H1 (cell line): ENCODE measurements at regions not wholly inside any gene's neighbourhood (a gene's known extent, or its start where the extent isn't known, plus 50 kb on each side); places are given as distances from the start of the nearest gene placed in this dataset.

Experiments used
- CBX5 ChIP-seq: fragments of 300-800, 300-1000 bp; sonication (generic); IDR thresholded peaks from 2 replicates; pipeline ENCODE4 v1.7.1; 2016; ENCODE audit warnings: antibody characterized with exemption, low read length, low read depth
- CREB1 ChIP-seq: IDR thresholded peaks from 2 replicates; pipeline ENCODE4 v1.6.1; 2012; ENCODE audit warnings: inconsistent platforms
- CTCF ChIP-seq, 3 experiments: IDR thresholded peaks; 1 replicate in 2 of 3; 2 replicates in 1 of 3; pipeline versions ENCODE4 v1.5.1 to v1.6.1; 2011; ENCODE audit warnings: low read length in 3 of 3, mild to moderate bottlenecking in 3 of 3, inconsistent platforms in 2 of 3, low read depth in 1 of 3, moderate library complexity in 1 of 3; ENCODE audit not compliant: insufficient read depth in 1 of 3; ENCODE audit errors: control extremely low read depth in 1 of 3
- KDM4A ChIP-seq: IDR thresholded peaks from one replicate; pipeline ENCODE4 v1.7.1; 2012; ENCODE audit warnings: low read depth, mild to moderate bottlenecking, moderate library complexity, low read length, inconsistent platforms; ENCODE audit not compliant: severe bottlenecking
- POLR2A ChIP-seq, 2 experiments: IDR thresholded peaks; 1 replicate in 1 of 2; 2 replicates in 1 of 2; pipeline ENCODE4 v1.6.1; 2011; ENCODE audit warnings: low read depth in 2 of 2, low read length in 2 of 2, mild to moderate bottlenecking in 2 of 2; ENCODE audit errors: control extremely low read depth in 1 of 2
- POLR2AphosphoS5 ChIP-seq: IDR thresholded peaks from 2 replicates; pipeline ENCODE4 v1.6.1; 2011; ENCODE audit warnings: low read depth, low read length
- RNF2 ChIP-seq: fragments of 200-900, 300-1000 bp; sonication (generic); IDR thresholded peaks from 2 replicates; pipeline ENCODE4 v1.7.1; 2016; ENCODE audit warnings: borderline replicate concordance, low read depth, mild to moderate bottlenecking, antibody characterized with exemption, low read length; ENCODE audit not compliant: poor library complexity, severe bottlenecking; ENCODE audit errors: missing control alignments
- TCF12 ChIP-seq: IDR thresholded peaks from 2 replicates; pipeline ENCODE4 v1.6.1; 2011; ENCODE audit warnings: low read depth, mild to moderate bottlenecking, low read length
- TF ChIP-seq, protein P1 (sequence below): IDR thresholded peaks from 2 replicates; pipeline ENCODE4 v1.6.1; 2012; ENCODE audit warnings: inconsistent platforms

DNA sequence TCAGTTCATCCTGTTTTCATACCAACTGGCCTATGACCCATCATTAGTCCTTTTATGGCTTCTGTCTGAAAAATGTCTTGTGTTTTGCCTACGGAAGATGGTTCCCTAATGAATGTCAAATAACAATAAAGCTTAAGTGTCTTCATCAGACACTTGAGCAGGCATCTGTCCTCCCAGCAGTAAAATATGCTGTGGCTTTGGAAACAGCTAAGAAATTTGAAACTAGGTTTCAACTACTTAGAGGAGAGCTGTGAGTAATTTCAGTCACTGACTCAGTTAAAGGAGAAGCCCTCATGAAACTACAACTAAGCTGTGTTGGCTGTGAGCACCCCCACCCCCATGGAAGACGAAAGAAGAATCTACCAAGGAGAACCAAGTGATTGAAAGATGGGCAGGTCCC, 409.4 kb upstream of the PPP2R3A start:
- TF ChIP-seq POLR2A (IDR thresholded peaks at IDR 0.05; ENCODE audit: control extremely low read depth in 1 of 2, low read depth in 2 of 2, low read length in 2 of 2) (no peak), CTCF (IDR thresholded peaks at IDR 0.05; ENCODE audit: control extremely low read depth in 1 of 3, insufficient read depth in 1 of 3, low read depth in 1 of 3, low read length in 3 of 3) (no peak), POLR2AphosphoS5 (no peak), CBX5 (no peak), RNF2 (no peak), KDM4A (no peak), CREB1 (no peak), TCF12 (no peak)
- TF ChIP-seq, protein P1, sequence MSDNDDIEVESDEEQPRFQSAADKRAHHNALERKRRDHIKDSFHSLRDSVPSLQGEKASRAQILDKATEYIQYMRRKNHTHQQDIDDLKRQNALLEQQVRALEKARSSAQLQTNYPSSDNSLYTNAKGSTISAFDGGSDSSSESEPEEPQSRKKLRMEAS, result no peak
